RPMI8226 (cell line): ENCODE measurements at regions not wholly inside any gene's neighbourhood (a gene's known extent, or its start where the extent isn't known, plus 50 kb on each side); places are given as distances from the start of the nearest gene placed in this dataset.
A peak's percentile ranks its signal among the peaks of the same experiment; 100 is the strongest.

Source experiments
- DNase-seq: peaks from one replicate; pipeline ENCODE4 v3.0.0-alpha.2; 2015

GRCh38 chr3:19093084-19093483, 55.2 kb upstream of the KCNH8 start:
- DNase-seq: no peak

- DNase-seq: no peak
These were observed 70.9 kb upstream of the KCNH8 start for GRCh38 chr3:19077388-19077787.

- no peak for DNase-seq
These were observed 73.3 kb upstream of the KCNH8 start for GRCh38 chr3:19075037-19075436.

GRCh38 chr3:19074257-19074900, 73.9 kb upstream of the KCNH8 start:
- no peak for DNase-seq

GRCh38 chr3:19073341-19074105, 74.8 kb upstream of the KCNH8 start:
- no peak for DNase-seq

- DNase-seq: no peak
These were observed 78.0 kb upstream of the KCNH8 start for GRCh38 chr3:19070325-19070724.

- peak; percentile 10 for DNase-seq
These were observed 83.3 kb upstream of the KCNH8 start for GRCh38 chr3:19065027-19065426.

- DNase-seq: no peak
These were observed 84.4 kb upstream of the KCNH8 start for GRCh38 chr3:19063936-19064335.

GRCh38 chr3:19060404-19060803, 87.9 kb upstream of the KCNH8 start:
- DNase-seq: no peak

GRCh38 chr3:19052874-19053273, 95.4 kb upstream of the KCNH8 start:
- DNase-seq: no peak

GRCh38 chr3:19046440-19046839, 101.9 kb upstream of the KCNH8 start:
- no peak for DNase-seq

- no peak for DNase-seq
These were observed 117.8 kb upstream of the KCNH8 start for GRCh38 chr3:19030522-19030839.

- DNase-seq: no peak
These were observed 118.3 kb upstream of the KCNH8 start for GRCh38 chr3:19029837-19030521.

- no peak for DNase-seq
These were observed 122.9 kb upstream of the KCNH8 start for GRCh38 chr3:19025441-19025840.

- DNase-seq: no peak
These were observed 125.8 kb upstream of the KCNH8 start for GRCh38 chr3:19022546-19022945.

- no peak for DNase-seq
These were observed 131.5 kb upstream of the KCNH8 start for GRCh38 chr3:19016851-19017250.

- DNase-seq: no peak
These were observed 134.4 kb upstream of the KCNH8 start for GRCh38 chr3:19013879-19014278.

GRCh38 chr3:19012846-19013245, 135.5 kb upstream of the KCNH8 start:
- DNase-seq: no peak

- no peak for DNase-seq
These were observed 145.7 kb upstream of the KCNH8 start for GRCh38 chr3:19002606-19003005.

GRCh38 chr3:18998069-18998468, 150.2 kb upstream of the KCNH8 start:
- no peak for DNase-seq

GRCh38 chr3:18992709-18993108, 155.6 kb upstream of the KCNH8 start:
- no peak for DNase-seq

GRCh38 chr3:18989237-18989795, 159.0 kb upstream of the KCNH8 start:
- DNase-seq: no peak

GRCh38 chr3:18988614-18989229, 159.6 kb upstream of the KCNH8 start:
- peak; percentile 48 for DNase-seq
